Spleen (tissue), 7 donors: ENCODE measurements at regions not wholly inside any gene's neighbourhood (a gene's known extent, or its start where the extent isn't known, plus 50 kb on each side); places are given as distances from the start of the nearest gene placed in this dataset.

Experiments used
- POLR2A ChIP-seq, 3 donors: fragments of 450-650 bp; IDR thresholded peaks; one replicate each; pipeline ENCODE4 v1.5.1; 2017; ENCODE audit warnings: antibody characterized with exemption in 3 of 3, mild to moderate bottlenecking in 1 of 3
- TF ChIP-seq, protein P1 (sequence below), 11 experiments: fragments of 200-600 bp in 7 of 11; fragments of 450-650 bp in 4 of 11; sonication (generic) in 4 of 11; IDR thresholded peaks in 8 of 11; conservative IDR thresholded peaks in 3 of 11; 1 replicate in 7 of 11; 2 replicates in 4 of 11; pipeline versions ENCODE4 v1.4.0 to v1.8.0; 2016 to 2021; ENCODE audit warnings: antibody characterized with exemption in 11 of 11, inconsistent platforms in 4 of 11, mild to moderate bottlenecking in 1 of 11
- donor health status: DM: no; HTN: no; CAD: no; lungs with moderate emphysema.
- donor health status: DM: no; HTN: no; CAD: no.
- donor health status: DM: no; HTN: no; CAD: no.

DNA sequence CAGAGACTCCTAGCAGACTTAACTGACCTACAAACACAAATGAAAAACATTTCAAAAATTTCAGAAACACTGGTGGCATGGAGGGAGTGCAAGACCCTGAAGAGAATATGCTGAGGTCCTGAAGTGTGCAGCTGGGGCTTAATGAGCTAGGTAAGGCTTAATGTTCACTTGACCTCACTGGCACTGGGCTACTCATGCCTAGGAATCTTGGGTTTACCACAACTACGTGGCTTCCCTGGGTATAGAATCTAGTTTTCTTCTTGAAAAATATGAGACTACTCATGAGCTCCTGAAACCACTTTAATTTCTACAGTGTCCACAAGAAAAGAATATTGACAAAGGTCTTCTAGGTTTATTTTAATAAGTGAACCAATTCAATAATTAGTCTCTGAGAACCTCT is 139.8 kb downstream of the HNMT start:
- TF ChIP-seq, protein P1, sequence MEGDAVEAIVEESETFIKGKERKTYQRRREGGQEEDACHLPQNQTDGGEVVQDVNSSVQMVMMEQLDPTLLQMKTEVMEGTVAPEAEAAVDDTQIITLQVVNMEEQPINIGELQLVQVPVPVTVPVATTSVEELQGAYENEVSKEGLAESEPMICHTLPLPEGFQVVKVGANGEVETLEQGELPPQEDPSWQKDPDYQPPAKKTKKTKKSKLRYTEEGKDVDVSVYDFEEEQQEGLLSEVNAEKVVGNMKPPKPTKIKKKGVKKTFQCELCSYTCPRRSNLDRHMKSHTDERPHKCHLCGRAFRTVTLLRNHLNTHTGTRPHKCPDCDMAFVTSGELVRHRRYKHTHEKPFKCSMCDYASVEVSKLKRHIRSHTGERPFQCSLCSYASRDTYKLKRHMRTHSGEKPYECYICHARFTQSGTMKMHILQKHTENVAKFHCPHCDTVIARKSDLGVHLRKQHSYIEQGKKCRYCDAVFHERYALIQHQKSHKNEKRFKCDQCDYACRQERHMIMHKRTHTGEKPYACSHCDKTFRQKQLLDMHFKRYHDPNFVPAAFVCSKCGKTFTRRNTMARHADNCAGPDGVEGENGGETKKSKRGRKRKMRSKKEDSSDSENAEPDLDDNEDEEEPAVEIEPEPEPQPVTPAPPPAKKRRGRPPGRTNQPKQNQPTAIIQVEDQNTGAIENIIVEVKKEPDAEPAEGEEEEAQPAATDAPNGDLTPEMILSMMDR (IDR thresholded peaks at IDR 0.05 in 8 of 11, conservative IDR thresholded peaks at IDR 0.05 in 3 of 11), result no peak
- TF ChIP-seq POLR2A (IDR thresholded peaks at IDR 0.05), result no peak
